Activated CD8-positive, alpha-beta memory T cell treated with anti-CD3 and anti-CD28 coated beads, Interleukin-2, amount 50 U/mL, for 24 hours (primary cell): ENCODE measurements at regions not wholly inside any gene's neighbourhood (a gene's known extent, or its start where the extent isn't known, plus 50 kb on each side); places are given as distances from the start of the nearest gene placed in this dataset.

Experiments used
- DNase-seq: peaks from one replicate; pipeline ENCODE4 v3.0.0-alpha.2; 2020; ENCODE audit errors: extremely low read depth

DNA sequence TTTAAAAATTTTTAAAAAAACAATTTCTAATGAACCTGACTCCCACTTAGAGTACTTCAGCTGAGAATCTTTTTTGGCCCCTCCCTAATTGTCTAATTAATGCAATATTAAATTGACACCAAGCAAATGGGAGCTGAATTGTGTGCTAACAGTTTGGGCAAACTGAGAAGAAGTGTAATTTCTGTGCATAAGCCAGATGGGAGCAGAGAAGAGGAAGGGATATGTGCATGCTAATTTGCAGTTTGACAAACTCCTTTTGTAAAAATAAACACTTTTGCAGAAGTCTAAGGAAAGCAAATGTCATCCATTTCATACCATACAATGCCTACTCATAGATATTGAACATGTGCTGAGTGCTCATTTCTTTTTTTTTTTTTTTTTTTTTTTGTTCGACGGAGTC, 332.0 kb downstream of the CYRIA start:
- DNase-seq = no peak

DNA sequence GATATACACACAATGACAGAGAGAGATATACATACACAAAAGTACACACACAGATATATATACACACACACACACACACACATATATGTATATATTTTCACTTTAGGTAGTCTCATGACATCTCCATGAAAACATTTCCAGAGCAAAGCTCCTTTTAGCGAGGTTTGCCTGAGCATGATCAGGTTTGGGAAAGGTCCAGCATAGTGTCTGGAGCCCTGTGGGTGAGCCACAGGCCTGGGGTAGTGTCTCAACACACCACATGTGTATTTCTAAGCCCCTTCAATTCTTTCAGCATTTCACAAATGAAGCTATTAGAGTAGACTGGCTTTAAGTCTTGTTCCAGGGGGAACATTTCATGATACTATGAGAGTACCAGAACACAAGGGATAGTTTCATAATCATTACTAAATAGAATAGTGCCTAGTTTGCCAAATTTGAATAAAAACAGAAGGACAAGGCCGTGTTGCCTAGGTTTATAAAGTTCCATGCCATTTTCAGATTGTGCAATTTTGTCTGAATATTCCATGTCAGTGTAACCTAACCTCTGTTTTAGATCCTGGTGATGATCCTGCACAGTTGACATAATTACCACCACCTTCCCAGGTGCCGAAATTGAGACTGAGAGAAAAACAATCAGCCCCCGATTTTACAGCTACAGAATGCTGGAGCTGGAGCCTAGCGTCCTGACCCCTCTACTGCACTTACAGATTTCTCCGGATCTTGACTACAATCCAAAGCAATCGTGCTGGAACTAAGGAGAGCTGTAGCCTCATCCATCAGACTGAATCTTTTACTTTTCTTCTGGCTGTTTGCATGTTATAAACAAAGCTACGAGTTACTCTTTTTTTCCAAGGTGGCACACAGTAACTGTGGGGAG, 332.7 kb downstream of the CYRIA start:
- no peak for DNase-seq

DNA sequence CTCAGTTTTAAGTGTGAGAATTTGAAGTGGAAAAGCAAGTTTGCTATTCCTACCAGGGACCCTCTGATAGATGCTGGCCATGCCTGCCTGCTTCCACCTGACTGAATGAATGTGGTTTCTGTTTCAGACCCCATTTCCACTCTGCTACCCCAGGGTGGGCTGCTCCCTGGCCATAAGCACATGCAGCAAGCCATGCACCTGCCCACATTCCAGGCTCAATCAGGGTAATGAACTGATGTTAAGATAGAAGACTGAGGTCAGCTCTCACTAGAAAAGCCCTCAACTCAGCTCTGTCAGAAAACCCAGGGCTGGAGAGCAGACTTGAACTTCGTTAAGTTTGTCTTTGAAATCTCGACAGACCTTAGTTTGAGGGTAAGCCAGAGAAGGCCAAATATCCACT, 333.9 kb downstream of the CYRIA start:
- no peak for DNase-seq

DNA sequence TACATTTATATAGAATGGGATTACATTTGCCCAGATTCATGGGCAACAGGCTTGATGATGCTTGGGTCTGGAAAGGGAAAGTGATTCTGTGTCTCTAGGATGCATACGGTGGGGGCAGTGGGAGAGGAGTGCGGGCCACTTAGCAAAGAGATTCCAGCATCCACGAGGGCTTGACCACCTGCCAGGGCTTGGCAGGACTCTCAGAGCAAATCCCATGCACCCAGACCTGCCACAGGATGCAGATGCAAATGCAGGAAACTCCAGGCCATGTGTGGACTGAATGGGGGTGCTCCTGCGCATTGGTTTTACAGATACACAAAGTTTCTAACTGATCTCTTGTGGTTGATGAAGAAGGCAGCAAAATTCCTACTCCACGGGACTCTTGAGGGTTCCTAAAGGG, 334.7 kb downstream of the CYRIA start:
- no peak for DNase-seq

DNA sequence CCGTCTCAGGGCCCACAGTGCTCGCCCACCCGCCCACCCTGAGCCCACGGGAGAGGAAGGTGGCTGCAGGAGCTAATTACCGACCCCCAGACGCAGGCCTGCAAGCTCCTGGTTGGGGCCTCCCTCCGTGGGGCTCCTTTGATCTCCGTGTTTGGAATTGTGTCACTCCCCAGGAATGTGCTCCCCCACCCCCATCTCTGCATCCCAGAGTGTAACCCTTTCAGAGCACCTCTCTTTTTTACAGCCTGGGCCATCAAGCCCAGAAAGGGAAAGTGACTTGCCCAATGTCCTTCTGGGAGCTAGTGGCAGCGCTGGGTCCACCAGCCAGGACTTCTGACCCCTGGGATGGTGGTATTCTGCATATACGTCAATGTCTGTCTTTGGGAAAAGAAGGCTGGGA, 335.1 kb downstream of the CYRIA start:
- DNase-seq = no peak

DNA sequence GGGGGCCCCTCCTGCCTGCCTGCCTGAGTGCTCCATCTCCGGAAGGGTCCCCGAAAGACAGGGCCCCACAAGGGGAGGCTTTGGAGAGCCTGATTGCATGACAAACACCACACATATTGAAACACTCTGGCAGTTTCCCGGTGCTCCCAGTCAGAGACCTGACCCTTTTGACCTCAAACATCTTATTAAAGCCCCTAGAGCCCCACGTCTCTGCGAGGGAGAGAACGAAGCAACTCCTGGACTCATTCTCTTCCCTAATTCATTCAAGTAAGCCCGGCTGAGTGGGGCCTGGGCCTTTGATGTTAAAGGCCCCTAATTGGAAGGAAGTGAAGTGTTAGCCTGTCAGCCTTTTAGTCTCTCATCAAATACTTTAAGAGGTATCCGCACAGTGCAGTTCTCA, 335.6 kb downstream of the CYRIA start:
- DNase-seq = no peak

DNA sequence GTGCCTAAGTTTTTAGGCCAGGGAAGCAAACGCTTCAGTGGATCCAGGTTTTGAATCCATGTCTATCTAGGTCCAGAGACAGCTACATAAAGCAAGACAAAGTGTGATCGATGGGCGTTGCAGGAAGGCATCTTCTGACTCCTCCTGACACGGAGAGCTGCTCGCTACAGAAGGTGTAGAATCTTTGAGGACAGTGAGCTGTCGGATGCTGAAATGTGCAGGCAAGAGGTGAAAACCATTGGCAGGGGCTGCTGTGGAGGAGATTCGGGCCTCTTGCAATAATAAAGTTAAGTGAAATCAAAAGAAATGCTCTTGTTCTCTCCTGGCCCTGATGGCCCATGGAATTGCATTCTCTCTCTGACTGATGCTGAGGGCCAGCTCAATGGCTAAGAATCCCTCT, 336.2 kb downstream of the CYRIA start:
- no peak for DNase-seq

DNA sequence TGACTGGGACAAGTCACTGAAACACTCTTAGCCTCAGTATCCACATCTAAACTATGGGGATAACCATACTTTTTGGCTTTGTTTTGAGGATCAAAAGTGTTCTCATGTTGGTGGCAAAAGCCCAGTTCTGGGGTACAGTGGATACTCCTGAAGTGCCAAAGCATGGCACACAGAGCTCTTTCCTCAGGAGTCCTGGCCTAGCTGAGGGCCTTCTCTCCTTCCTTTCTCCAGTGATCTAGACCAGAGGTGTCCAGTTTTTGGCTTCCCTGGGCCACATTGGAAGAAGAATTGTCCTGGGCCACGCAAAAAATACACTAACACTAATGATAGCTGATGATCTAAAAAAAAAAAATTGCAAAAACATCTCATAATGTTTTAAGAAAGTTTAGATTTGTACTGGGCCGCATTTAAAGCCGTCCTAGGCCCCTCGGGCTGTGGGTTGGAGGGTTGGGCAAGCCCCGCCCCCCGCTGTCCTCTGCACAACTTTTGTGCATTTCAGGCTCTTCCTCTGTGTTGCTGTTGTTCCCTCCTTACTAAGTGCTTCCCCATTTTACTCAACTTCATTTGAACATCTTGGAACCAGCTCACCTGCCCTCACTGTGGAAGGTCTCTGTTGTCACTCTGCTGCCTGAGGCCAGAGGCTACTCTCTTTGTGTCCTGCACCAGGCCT, 337.0 kb downstream of the CYRIA start:
- DNase-seq = no peak

DNA sequence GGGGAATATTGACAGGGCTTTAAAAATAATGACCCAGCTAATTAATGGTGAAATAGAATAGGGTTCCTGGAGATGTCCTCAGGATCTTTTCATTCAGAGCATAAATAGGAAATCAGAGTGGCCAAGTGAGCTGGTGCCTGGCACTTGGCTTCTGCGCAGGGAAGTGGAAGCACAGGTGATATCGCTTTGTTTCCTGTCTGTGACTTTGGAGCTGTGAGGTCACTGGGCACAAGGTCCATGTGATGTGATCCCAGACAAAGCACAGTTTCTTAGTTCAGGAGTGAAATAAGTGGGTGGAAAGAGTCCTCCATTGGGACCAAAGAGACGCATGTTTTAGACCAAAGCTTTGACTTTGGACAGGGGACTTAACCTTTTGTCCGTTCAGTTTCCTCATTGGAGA, 338.3 kb downstream of the CYRIA start:
- no peak for DNase-seq

DNA sequence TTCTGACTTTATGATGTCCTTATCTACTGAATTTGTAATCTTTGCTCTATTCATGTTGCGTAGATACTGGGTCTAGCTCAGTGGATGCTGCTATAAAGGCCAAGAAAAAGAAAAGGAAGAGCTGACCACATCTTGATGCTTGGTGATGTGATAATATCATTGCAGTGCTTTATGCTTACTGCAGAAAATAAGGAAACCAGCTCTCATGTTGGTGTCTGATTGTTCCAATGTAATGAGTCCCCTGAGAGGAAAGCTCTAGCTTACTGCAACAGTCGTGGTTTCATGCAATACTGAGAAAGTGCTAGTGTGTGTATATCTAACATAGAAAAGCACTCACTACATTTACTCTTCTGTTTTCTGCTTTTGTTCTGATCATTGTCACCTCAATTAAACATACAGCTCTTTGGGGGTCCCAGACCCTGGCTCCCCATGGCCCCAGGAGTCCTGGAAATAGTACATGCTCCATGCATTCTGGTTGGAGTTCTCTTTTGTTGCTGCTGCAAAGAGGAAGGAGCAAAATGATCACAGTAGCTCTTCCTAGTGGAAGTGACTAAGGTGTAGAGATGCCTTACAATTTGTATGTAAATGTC, 338.8 kb downstream of the CYRIA start:
- no peak for DNase-seq

DNA sequence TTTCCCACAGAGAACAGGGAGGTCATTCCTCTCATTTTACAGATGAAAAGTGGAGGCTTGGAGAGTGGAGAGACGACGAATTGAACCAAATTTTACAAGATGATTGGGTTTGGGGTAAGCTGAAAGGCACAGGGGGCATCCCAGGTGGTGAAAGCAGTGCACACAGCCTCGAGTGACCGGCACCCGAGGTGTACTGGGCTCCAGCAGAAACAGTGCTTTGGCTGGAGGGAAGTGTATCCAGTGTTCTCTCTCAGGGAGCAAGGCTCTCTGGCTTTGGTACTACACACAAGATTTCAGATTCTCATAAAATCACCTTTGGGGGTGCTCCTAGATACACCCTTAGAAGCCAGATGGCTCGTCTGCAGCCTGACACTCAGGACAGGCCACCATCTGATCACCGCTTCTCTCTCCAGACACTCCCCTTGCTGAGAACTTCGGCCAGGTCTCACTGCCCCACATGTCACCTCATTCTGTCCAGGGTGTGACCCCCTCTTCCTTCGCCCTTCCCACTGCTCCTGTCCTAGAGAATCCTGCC, 339.6 kb downstream of the CYRIA start:
- DNase-seq = no peak

DNA sequence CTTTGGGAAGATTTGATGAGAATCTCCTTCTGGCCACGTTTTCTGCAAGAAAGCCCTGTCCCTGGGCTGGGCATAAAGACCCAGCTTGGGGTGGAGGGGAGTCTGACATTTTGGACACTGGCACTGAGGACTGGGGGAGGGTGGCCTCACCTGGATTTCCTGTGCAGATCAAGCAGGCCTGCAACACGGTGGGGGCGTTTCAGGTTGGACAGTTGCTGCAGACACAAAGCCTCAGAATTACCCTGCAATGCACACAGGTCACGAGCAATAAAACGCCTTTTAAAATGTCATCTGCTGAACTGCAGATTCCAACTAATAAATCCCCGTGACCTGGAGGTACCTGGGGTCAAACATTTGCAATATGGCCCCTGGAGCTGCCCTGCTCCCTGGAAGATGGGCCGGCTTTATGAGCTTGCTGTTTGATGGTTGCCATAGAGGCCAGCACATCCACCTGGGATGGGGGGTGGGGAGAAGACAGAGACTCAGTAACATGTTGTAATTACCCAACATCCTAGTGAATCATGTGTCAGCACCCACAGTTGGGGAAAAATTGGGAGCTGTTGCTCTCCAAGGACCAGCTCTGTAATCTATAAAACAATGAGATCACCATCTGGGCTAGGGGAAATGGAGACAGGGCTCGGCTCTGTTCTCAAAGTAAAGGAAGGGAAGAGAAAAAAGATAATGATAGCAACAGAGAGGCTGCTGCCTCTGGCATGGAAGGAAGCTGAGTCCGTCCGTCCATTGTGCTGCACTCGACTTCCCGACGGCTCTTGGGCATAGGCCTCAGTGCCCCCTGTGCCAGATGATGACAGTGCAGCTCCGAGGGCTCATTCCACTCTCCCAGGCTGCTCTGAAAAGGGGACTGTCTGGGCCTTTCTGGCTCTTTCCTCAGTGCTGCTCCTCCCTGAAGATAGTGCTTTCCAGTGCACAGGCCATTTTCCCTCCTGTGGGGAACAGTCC, 340.3 kb downstream of the CYRIA start:
- DNase-seq = no peak

DNA sequence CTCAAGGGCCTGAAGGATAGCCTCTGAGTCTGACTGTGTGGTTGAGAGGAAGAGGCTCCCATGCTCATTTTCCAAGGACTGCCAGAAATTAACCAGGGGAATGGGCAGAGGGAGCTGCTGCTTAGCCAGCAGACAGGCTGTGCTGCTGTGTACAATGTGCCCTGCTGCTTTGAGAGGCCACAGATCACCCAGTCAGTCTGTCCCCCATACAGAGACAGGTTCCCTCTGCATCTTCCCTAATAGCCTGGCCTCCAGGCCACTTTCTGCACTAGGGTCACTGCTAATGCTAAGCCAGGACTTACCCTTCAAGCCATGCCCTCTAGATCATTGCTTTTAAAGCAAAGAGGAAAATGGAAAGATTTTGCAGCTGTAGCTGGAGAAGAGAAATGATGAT, 341.1 kb downstream of the CYRIA start:
- DNase-seq = no peak

DNA sequence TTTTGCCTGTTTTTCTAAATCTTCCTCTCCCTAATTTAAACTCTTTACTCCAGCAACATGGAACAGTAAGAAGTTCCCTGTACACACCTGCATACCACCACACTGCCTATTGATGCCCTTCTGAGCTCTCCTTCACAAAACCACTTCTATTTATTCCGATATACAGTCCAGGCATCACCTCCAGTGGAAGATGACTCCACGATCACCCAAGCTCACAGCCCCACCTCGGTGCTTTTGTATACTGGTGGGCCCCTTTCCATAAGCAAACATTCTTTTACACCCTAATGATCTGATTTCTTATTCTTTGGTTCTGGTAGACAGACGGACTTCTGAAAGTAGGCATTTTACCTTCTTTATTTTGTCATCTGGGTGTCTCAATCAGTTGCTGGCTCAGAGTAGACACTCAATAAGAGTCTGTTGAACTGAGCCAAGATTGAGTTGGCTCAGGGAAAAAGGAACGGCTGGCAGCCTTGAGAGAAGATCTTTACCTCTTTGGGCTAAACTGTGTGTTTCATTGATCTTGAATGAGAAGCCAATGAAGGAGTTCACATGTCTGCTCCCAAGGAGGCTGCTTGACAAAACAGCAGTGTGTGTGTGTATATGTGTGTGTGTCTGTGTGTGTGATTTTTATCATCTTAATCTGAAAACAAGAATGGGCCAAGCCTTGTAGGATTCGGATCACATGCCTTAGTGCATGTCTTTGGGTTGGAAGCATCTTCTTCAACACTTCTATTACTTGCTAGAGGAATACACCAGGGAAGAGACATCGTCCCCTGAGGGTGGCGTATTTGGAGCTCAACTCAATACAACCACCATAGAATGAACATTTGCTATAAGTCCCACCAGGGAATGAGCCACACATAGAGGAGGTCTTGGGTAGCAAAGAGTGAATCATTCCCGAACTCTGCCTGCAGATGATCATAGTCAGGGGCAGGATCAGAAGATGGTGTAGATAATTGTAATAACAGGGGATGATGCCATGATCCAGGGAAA, 341.8 kb downstream of the CYRIA start:
- no peak for DNase-seq

DNA sequence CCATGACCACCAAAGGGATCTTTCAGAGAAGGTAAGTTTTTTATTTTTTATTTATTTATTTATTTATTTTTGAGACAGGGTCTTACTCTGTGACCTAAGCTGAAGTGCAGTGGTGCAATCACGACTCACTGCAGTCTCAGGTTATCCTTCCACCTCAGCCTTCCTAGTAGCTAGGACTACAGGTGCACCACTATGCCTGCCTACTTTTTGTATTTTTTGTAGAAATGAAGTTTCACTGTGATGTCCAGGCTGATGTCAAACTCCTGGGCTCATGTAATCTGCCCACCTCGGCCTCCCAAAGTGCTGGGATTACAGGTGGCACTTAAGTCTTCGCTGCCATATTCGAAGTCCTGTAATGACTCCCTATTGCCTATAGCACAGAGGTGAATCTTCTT, 342.5 kb downstream of the CYRIA start:
- no peak for DNase-seq

DNA sequence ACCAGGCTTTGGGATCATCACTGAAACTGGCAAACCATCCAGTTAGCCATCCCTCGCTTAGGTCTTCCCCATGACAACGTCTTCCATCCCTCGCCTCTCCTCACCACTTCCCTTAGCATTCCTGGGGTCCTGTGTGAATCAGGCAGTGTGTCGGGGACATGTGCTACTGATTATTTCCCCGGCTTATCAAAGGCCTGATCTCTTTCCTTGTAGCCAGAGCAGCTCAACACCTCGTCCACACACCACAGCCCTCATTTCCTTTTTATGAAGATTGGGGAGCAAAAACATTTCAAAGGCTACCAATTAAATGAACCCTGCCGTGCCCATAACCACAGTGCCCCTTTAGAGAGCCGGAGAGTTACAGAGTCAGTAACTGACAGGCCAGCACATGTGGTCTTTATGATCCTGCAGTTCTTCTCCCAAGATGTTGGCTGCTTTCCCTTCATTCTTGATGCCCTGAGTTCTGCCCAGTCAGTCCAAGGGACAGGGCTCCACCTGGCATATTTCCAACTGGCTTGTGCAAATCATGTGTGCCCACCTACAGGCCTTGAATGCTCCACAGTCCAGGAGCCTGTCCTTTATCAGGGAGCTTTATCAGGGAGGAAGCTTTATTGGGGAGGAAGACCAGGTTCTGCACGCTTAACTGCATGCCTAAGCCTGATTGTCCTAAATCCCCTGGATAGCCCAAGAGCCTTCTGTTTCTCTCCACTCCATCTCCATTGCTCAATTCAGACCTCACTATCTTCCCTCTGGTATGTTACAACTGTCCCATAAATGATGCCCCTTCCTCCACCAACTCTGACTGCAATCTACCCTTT, 343.1 kb downstream of the CYRIA start:
- DNase-seq = no peak

DNA sequence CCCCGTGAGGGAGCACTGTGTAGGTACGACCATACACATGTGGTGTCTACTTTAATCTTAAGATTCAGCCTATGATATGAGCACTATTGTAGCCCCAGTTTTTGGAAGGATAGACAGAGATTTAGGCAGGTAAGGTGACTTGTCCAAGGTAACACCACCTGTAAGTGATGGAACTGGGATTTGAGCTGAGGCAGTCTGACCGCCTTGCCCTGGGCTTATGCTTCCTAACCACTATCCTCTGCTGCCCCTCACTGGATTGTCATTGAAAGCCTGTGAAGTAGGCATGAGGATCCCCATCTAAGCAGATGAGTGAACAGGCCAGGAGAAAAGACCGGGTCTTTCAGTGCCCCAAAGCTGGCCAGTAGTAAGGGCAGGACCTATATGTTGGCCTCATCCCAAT, 343.8 kb downstream of the CYRIA start:
- DNase-seq = no peak

DNA sequence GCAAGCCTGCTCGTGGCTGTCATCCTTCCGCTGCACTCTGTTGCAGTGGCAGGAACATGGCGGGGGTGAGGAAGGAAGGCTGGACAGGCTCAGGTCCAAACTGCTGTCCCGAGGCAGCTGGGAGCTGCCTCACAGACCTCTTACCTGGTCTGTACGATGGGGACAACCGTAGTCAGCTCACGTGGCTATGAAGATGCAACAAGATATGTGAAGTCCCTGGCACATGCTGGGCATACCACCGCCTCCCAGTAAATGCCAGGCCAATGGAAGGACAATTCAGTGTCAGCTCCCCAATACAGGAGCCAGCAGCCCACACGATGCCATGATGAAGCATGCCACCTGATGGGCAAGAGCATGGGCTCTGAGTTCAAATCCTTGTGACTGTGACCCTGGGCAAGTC, 344.4 kb downstream of the CYRIA start:
- no peak for DNase-seq

DNA sequence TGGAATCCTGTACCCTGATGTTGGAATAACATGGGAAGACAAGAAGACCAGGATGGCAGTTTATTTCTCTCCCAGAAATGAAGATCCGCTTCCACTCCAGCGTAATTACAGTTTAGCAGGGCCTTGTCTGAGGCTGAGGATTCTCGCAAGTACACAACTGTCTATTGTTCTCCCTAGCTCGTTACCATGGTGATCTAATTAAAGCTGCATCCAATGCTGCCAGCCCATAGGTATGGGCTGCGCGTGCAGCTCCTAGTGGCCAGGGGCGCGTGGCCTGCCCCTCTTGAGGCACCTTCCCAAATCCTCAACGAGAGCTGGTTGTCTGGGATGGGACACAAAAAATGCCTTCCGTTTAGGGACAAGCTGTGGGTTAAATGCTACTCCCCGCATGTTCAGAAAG, 344.9 kb downstream of the CYRIA start:
- DNase-seq = no peak
